EH (cell line): ENCODE measurements at regions not wholly inside any gene's neighbourhood (a gene's known extent, or its start where the extent isn't known, plus 50 kb on each side); places are given as distances from the start of the nearest gene placed in this dataset.
"Not testable (repeated sequence)": the region's sequence is repeated elsewhere in the genome, so short reads cannot be mapped to it uniquely, and the experiment has no call there.

Experiments used
- DNase-seq: peaks from one replicate; pipeline ENCODE4 v3.0.0-alpha.2; 2015; ENCODE audit warnings: low read depth

DNA sequence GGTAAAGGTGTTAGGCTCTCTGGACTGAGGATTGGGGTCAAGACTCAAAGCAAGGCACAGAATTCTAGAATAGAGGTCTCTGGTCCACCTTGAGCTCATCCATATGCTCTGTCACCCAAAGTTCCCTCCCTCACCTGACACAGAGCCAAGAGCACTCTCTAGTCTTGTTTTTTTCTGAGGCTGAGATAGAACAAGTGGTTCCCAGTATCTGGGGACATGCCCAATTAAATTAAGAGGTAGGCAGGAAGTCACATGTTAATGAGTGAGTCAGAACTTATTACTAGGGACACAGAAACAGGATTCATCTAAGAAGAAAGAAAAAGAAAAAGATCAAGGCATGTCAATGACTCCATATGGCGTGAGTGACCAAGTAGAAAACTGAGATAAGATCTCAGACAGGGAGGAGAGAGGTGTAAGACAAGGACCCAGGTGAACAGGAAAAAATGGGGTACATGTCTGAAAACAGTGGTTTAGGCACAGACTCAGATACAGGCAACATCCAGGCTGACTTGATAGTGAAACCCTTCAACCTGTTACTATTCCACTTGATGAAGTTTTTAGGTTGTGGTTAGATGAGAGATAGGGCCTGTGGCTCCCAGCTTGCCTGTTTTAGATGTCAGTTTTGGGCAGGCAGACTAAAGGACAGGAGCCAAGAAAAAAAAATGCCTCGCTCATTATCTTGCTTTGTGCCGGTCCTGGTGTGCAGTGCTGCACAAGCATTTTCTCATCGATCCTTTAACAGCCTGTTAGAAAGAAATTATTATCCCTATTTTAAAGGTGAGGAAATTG lies 609.9 kb downstream of the CCSER2 start:
- DNase-seq: no peak

DNA sequence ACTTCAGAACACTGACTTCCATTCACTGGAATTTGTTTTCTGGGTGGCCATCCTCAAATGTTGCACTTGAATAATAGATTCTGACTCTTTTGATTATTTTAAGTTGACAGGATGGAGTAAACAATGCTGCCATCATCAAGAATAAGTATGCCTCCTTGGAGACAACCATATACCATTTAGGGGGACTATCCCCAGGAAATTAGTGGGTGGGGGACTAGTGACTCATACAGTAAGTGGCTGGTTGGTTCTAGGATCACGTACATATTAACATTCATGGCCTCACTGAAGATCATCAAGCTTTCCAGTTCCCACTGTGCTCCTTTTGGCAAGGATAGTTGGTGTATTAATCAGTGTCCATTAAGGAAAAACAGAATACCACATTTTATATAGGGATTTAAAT lies 615.2 kb downstream of the CCSER2 start:
- DNase-seq: no peak

DNA sequence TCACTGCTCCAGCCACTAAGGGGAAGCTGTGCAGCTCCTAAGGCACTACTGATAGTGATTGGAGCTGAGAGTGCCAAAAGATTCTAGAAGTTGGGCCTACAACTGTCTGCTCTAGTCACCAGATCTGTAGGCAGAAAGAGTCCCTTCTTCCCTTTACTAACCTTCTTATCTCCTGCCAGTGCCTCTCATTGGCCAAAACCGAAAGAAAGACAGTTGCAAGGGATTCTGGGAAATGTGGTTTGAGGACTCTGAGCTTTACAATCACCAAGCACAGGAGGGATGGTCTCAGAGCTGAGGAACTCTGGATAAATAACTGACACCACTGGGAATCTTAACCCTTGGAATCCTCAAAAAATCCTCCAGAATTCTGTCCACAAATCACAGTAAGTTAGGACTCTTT lies 615.8 kb downstream of the CCSER2 start:
- DNase-seq: no peak

DNA sequence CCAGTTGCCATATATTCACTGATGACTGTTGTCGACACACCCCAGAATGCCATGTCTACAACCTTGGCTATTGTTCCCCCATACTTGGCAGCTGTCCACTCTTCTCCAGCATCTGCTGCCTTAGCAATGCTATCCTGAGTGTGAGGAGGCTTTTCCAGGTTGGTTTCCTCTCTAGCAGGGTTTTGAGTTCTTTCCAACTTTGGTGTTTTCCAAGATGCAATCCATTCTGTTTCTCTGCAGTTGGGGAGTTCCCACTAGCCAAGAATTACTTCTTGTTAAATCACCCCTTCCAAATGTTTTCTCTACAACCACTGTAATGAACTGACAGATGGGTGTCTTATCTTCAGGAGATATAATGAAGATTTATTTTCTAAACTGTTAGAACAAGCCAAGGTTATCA lies 617.4 kb downstream of the CCSER2 start:
- DNase-seq: no peak

DNA sequence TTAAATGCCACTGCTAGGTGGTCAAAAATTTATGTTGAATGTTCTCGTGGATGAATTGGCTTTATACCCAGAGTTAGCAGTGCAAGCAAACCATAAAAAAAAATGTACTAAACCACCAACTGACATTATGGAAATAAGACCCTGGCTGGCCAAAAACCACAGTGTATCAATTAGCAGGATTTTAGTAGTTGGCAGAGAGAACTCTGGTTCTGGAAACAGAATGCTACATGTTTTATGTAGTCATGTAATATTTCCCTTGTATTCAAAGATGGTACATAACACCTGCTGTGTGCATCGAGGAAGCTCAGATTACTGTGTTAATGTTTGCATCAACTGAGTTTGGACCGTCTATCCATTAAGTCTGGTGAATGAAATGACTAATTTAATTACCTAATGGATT lies 618.5 kb downstream of the CCSER2 start:
- DNase-seq: no peak

DNA sequence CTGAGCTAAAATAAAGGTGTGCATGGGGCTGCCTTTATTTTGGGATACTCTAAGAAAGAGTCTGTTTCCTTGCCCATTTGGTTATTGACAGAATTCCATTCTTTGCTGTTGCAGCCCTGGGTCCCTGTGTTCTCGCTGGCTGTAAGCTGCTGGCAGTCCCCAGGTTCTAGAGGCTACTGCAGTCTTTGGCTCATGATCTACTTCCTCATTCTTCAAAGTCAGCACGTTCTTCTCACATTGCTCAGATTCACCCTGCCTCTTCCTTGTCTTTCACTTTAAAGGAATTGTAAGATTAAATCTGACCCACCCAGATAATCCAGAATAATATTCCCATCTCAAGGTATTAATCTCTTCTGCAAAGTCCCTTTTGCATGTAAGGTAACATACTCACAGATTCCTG lies 620.3 kb downstream of the CCSER2 start:
- no peak for DNase-seq

DNA sequence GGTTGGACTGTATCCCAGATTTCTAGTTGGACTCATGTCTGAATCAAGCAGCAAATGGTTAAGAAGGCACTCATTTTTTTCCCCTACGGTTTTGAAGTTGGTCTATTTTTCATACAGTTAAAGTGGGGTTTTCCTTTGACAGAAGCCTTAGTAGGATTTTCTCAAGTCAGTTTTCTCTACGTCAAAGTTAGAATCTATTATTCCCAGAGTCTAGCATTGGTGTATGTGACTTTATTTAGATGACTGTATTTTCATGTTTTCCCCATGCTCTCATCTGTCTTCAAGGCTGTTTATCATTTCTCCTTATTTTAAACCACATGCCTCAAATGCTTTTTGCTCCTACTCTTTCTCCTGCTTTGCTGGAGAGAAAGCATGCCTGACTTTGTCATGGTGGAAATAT lies 623.2 kb downstream of the CCSER2 start:
- no peak for DNase-seq

DNA sequence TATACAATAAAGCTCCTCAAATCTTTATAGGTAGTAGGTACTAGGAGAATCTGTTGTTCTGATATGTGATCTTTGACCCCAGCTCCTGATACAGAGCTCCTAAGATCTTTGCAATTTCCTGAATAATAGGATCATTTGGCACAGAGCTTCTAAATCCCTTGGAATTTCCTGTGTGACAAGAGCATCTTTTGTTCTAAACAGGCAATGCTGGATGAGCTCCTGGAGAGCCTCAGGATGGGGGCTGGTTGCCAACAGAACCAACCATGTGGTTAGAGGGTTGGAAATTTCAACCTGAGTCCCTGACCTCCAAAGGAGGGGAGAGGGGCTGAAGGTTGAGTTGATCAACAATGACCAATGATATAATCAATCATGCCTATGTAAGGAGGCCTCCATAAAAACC lies 629.0 kb downstream of the CCSER2 start:
- DNase-seq: no peak

DNA sequence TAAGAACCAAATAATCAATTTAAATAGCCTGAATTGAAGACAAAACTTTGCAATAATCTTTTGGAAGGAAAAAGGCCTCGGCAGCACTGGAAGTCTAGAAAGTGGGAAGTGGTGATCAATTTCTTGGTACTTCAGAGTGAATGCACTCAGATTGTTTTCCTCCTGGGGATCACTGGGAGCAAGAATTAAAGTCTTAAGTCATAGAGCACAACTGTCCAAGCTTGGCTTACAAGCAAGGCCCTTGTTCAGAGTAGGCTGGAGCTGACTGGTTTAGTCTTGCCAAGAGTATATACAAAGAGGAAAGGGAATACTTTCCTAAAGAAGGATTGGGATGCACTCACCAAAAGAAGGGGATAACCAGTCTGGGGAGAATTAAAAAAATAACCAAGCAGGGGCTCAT lies 637.1 kb downstream of the CCSER2 start:
- DNase-seq: no peak

DNA sequence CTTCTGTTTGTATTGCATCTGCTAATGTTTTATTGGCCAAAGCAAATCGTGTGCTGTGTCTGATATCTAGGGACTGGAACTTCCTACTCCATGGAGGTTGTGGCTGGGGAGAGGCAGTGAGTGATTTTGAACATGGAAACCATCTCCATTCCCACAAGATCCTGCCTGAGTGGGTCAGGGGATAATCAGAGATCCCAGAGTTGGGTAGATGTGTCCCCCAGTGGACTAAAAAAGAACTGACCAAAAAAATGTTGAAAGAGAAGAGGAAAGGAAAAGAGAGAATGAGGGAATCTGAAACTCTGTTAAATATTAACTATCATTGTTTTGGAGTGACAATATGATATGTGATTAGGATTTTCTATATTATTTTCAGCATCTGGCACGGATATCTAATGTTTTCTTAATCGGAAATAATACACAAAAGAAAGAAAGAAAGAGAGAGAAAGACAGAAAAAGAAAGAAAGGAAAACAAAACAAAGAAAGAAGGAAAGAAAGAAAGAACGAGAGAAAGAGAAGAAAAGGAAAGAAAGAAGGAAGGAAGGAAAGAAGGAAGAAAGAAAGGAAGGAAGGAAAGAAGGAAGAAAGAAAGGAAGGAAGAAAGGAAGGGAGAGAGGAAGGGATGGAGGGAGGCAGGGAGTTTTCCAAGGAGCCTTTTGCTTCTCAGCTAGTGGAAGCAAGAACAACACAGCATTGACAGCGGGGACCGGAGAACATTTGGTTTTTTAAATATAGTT lies 638.5 kb downstream of the CCSER2 start:
- DNase-seq: no peak

DNA sequence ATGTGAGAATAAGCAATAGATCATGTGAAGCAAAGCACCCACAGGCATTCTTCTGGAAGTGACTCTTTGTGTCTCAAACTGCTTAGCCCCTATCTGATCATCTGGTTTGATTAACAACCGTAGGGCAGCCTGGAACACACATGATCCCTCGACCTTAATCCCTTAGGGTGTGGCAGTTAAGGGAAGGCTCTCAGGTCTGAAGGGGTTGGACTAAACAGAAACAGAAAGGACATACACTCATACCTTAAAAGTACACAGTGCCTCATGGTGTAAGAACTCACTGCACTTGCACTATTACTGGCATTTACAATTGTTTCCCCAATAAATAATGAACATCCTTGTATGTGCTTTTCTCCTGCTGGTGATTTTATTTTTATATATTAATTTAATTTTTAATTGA lies 640.9 kb downstream of the CCSER2 start:
- not testable (repeated sequence) for DNase-seq

DNA sequence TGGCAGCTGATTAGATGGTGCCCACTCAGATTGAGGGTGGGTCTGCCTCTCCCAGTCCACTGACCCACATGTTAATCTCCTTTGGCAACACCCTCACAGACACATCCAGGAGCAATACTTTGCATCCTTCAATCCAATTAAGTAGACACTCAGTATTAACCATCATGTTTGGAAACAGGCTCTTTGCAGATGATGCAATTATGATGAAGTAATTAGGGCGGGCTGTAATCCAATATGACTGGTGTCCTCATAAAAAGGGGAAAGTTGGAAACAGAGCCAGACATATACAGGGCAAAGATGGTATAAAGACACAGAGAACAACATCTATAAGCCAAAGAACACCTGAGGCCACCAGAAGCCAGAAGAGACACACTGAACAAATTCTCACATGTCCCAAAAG lies 658.6 kb downstream of the CCSER2 start:
- no peak for DNase-seq

DNA sequence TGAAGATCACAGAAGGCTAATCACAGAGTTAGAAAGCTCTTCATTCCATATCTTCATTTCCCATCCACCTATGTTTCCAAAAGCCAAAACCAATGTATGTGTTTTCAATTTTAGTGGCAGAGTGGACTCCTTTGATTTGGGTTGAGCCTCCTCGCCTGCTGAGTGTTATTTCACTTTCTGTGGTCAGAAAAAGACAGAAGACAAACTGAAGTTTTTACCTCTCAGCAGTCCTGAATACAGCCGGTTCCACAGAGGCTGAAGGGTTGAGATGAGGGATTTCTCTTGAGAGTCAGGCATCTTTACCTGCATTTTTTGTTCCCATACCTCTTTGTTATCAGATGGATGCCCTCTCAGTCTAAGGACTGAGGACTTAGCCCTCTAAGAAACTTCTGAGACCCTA lies 659.6 kb downstream of the CCSER2 start:
- no peak for DNase-seq

DNA sequence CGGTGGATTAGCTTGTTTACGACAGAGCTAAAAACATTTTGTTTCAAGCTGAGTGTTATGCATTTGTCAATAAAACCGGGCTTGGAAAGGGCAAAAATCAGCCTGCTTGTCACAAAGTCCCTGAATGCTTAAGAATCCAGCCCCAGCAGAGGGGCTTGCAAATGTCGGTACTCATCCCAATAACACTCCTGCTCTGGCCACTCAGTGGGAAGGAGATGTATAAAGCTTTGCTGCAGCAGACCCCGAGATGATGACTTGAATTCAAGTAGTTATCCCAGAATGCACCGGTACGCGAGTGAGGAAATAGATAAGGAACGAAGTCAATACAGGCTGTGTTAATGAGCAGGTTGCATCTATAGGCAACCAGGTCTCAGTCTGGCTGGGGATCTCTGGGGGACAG lies 662.3 kb downstream of the CCSER2 start:
- no peak for DNase-seq

DNA sequence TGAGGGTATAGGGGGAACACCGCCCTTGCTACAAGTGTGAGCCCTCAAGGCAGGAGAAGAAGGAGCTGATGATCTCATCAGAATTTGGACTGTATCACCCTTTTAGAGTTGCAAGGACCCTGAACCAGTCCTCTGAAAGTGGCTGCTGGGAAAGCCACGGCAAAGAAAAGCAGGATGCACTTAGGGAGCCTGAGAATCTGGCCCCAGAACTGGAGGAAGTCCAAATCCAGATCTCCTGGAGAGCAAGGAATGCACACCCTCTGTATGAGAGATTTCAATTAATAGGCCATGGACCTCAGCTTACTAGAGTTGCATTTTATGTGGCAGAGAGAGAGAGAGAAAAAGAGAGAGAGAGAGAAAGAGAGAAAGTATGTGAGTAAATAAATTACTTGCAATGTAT lies 662.9 kb downstream of the CCSER2 start:
- DNase-seq: no peak

DNA sequence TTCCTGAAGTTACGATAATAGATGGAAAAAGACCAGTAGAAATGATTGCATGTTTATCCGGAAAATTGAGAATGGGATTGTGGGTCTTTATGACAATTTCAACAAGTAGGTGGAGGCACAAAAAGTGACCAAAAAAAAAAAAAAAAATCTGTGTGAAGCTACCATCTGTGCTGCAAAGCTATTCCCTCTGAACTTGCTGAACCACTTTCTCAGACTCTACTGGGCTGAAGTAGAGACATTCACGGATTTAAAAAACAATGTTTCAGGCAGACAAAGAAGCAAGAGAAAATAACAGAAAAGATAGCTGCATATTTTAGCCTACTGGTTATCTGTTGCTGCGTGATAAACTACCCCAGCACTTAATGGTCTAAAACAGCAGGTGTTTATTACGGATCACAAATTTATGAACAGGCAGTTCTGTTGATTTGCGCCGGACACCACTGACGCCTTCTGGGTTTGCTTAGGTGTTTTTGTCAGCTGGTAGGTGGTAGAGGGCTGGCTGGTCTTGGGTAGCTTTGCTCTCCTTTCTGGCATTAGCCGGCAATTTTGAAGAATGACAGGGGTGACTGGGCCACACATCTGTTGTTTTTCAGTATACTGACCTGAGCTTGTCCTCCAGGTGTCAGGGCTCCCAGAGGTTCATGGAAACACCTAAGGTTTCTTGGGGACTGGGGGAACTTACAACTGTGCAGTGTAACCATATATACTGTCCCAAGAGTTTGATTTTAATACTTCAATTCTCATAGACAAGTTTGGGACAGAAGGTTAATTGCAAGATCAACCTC lies 665.1 kb downstream of the CCSER2 start:
- no peak for DNase-seq

DNA sequence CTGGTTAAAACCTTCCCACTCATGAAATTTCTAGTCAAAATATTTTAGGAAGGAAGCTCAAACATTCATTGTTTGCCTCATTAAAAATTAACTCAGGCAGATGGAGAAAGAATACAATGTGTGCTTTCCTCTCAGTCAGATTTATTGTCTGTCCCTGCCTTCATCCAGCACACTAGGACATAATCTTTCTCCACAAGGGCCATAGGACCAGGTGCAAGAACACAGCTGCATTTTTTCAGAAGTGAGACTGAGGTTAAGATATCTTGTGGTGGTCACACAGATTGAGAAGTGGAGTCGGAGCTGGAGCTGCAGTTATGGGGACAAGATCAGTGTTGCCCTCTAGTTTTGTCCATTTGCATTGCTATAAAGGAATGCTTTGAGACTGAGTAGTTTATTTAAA lies 666.3 kb downstream of the CCSER2 start:
- no peak for DNase-seq

DNA sequence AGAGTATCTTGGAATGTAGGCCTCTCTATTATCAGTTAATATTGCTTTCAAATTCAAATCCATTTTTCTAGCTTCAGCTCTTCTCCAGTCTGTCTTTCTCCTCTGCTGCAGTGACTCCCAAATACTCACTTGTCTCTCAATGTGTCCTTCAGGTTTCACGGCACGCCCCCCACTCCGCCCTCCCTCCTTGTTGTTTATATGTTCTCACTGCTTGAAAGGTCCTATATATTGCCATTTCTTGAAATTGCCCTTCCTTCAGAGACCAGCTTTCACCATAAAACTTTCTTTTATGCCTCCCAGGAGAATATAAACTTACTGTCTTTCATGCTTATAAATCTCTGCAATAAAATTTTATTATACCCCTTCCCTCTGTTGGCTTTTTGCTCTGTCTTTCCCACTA lies 668.2 kb downstream of the CCSER2 start:
- no peak for DNase-seq

DNA sequence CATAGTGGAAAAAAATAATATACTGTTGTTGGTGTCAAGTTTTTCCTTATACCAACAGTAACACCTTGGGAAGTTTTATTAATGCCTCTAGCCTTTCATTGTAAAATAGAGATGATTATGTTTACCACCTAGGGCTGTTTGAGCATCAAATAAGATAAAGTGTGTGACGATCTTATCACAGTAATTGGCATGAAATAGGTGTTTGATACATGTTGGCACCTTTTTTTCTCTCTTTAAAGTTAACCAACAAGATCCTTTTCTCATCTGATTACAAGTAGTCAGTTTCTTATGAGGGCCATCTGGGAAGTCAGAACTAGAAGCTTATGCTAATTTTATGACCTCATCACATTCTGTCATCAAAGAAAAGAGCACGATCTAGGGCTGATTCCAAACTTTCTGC lies 669.5 kb downstream of the CCSER2 start:
- DNase-seq: no peak

DNA sequence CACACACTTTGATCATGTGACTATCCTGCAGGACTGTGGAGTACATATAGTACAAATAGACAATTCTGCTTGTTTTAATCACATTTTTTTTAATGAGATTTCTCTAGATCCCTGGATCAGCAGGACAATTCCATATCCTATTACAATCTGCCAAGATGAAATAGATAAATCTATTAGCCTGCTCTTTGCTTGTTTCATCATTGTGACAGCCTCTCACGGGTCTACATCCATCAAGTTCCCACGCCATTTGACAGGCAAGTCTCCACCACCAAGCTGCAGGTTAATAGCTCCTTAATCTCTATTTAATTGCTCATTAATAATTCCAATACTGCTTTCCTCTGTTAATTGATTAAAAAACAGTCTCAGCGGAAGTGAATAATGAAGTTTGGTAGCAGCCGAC lies 671.5 kb downstream of the CCSER2 start:
- DNase-seq: no peak

DNA sequence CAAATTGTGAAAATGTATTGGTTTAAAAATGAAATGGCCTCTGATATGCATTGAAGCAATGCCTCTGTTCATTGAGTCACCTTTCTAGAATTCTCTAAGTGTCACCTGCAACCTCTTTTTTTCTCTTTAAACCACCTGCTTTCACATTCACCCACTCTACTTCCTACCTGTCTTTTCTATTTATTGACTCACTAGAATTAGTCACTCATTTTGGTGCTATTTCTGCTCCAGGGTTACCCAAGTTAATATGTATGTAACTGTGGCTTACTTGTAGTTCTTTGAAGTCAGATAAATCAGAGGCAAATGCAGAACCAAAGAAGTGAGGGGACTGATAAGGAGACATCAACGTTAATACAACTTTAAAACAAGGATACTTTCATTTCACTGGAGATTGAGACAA lies 674.7 kb downstream of the CCSER2 start:
- DNase-seq: no peak

DNA sequence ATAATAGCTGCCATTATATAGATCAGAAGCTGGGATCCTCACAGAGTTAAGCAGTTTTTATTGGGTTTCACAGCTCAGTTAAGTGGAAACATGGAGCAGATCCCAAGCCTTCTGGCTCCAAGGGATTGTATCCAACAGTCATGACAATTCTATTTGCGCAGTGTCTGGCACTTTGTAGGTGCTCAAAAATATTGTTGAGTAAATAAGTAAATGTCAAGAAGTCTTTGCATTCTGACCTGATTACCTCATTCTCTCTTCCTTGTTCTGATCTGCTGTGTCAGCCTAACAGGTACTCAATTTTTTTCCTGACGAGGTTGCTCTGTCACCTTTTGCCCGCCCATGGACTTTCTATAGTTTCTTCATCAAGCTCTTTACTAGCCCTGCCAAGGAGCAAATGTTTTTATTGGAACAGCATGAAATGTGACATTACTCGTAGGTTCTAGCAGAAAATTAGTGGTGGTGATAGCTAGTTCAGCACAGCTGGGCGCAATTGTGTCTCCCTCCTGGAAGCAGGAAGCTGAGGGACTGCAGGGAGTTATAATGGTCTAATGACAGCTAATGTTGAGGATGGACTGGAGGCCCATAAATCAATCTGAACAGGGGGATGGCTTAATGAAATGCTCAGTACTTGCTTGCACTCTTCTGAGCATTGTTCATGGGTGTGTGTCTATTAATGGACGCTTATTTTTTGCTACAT lies 680.2 kb downstream of the CCSER2 start:
- DNase-seq: no peak
